Thymus (tissue), 11 donors: ENCODE measurements at regions not wholly inside any gene's neighbourhood (a gene's known extent, or its start where the extent isn't known, plus 50 kb on each side); places are given as distances from the start of the nearest gene placed in this dataset.

Experiments
- DNase-seq, 9 donors: peaks; one replicate each; pipeline ENCODE4 v3.0.0-alpha.2; 2013; ENCODE audit warnings: low spot score in 9 of 9, low read depth in 6 of 9, missing footprints in 1 of 9
- H3K27ac ChIP-seq, 2 donors: one replicate each; pipeline ENCODE4 v1.5.1; 2013; ENCODE audit warnings: control low read depth in 1 of 2, low read depth in 1 of 2, low read length in 1 of 2, mild to moderate bottlenecking in 1 of 2, moderate library complexity in 1 of 2
- H3K27me3 ChIP-seq, 2 donors: one replicate each; pipeline ENCODE4 v1.5.1; 2013; ENCODE audit warnings: low read length in 1 of 2; ENCODE audit not compliant: control insufficient read depth in 2 of 2, insufficient read depth in 1 of 2
- H3K36me3 ChIP-seq, 2 donors: one replicate each; pipeline ENCODE4 v1.5.1; 2013; ENCODE audit warnings: low read length in 1 of 2, mild to moderate bottlenecking in 1 of 2, moderate library complexity in 1 of 2; ENCODE audit not compliant: control insufficient read depth in 2 of 2, insufficient read depth in 2 of 2
- H3K4me1 ChIP-seq, 2 donors: one replicate each; pipeline ENCODE4 v1.5.1; 2013; ENCODE audit warnings: low read length in 2 of 2; ENCODE audit not compliant: control insufficient read depth in 2 of 2, insufficient read depth in 2 of 2
- H3K4me3 ChIP-seq, 2 donors: one replicate each; pipeline ENCODE4 v1.5.1; 2013; ENCODE audit warnings: low read length in 2 of 2, control low read depth in 1 of 2, mild to moderate bottlenecking in 1 of 2
- H3K9me3 ChIP-seq, 2 donors: one replicate each; pipeline ENCODE4 v1.5.1; 2013; ENCODE audit warnings: low read length in 1 of 2, mild to moderate bottlenecking in 1 of 2; ENCODE audit not compliant: control insufficient read depth in 2 of 2, insufficient read depth in 1 of 2
- WGBS: extraction: QIAGEN DNeasy Blood & Tissue Kit; methylation state at CpG from one replicate; pipeline ENCODE4 v1.1.7; 2013; 5-methylcytosine and 5-hydroxymethylcytosine counted together
- donor health status: healthy.

DNA sequence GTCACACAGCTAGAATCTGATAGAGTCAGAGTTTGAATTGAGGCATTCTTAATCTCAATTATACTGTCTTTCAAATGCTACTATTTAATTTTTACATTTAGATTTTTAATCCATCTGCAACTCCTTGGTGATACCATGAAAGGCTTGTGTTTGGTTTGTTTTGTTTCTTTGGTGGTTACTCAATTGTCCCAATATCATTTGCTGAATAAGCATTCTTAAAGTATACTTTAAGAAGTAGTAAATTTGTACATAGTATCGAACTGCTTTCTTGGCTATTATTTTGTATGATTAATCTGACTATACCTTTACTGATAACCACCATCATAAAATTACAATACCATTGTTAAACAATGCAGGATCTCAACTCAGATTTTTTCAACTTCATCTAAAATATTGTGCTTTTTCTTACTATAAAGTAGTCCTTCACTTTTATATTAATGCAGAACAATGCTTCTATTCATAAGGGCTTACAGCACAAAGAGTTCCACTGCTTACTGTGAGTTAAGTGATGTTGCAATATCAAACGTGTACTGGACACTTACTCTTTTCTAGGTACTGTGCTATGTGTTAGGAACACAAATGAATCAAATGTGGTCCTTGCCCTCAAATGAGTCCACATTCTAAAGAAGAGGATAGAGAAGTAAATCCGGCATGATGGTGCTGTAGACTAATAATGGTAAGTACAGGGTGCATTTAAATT, 111.2 kb upstream of the GRIA3 start:
- no peak for DNase-seq
- H3K27me3 ChIP-seq: no peaks in the 10 kb centered on the region
- H3K4me3 ChIP-seq: no peak overlapping the region
- no peaks in the 10 kb centered on the region for H3K4me1 ChIP-seq
- no peaks in the 10 kb centered on the region for H3K9me3 ChIP-seq
- 96% methylated on average over 3 of the region's 3 CpGs for WGBS
- H3K36me3 ChIP-seq: no peaks in the 10 kb centered on the region
- no peak overlapping the region for H3K27ac ChIP-seq

DNA sequence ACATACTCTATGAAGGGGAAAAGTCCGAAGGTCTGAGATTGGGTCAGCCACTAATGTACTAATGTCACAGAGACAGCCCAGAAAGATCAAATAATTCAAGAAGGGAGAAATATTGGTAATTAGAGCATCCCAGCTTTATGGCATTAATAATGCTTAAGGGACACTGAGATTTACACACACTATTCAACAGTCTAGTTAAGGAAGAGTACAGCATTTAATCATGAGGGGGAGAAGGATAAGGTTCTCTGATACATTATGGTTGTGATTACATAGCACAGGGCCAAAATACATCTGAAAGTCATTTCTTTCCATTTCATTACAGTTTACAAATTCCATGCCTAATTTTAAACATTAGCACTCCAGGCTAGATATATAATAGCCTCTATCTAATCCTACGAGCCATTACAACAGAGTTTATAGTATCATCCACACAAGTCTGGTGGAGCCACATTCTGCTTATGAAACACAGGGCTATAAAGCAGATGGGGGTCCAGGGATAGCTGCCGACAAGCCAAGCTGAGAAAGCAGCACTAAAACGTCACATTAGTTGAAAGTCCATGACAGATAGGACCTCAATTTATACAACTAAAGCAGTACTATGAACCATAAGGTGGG, 108.0 kb upstream of the GRIA3 start:
- 74% methylated on average over 4 of the region's 4 CpGs for WGBS
- H3K4me3 ChIP-seq: no peak overlapping the region
- no peaks in the 10 kb centered on the region for H3K4me1 ChIP-seq
- DNase-seq: no peak
- H3K9me3 ChIP-seq: no peaks in the 10 kb centered on the region
- H3K36me3 ChIP-seq: no peaks in the 10 kb centered on the region
- H3K27ac ChIP-seq: no peak overlapping the region
- no peaks in the 10 kb centered on the region for H3K27me3 ChIP-seq

DNA sequence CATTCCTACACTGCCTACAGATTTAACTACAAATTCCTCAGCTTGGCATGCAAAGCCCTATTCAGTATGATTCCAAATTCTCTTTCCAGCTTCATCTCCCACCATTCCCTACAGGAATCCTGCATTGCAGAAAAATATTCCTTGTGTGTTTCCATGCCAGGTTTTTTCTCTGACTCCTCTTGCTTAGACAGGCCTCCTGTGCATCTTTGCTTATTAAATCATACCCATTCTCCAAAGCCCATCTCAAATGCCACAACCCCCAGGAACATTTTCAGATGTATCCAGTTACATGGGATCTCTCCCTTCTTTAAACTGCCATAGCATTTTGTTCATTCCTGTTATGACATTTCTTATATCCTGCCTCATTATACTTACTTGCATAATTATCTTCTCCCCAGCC, 106.4 kb upstream of the GRIA3 start:
- Histone ChIP-seq H3K27me3 (no peaks in the 10 kb centered on the region), H3K4me1 (no peaks in the 10 kb centered on the region), H3K4me3 (no peak overlapping the region), H3K27ac (no peak overlapping the region), H3K36me3 (no peaks in the 10 kb centered on the region), H3K9me3 (no peaks in the 10 kb centered on the region)
- no peak for DNase-seq

DNA sequence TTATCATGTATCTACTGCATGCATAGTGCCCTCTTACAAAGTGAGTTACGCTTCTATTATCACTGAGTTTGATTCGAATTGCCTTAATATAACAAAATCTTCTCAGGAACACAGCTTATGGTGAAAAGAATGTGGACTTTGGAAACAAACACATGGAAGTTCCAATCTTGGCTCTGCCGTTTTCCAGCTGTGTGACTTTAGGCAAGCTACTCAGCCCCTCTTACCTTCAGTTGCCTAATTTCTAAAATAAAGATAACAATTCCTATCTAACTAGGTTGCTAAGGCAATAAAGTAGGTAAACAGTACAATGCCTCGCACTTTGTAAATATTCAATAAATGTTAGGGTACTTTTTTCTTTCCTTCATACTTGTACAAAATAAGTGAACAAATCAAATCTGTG, 104.0 kb upstream of the GRIA3 start:
- H3K27me3 ChIP-seq: no peaks in the 10 kb centered on the region
- H3K27ac ChIP-seq: no peak overlapping the region
- no peak overlapping the region for H3K4me3 ChIP-seq
- no peaks in the 10 kb centered on the region for H3K9me3 ChIP-seq
- 92% methylated on average over 4 of the region's 4 CpGs for WGBS
- no peak for DNase-seq
- no peaks in the 10 kb centered on the region for H3K4me1 ChIP-seq
- H3K36me3 ChIP-seq: no peaks in the 10 kb centered on the region

DNA sequence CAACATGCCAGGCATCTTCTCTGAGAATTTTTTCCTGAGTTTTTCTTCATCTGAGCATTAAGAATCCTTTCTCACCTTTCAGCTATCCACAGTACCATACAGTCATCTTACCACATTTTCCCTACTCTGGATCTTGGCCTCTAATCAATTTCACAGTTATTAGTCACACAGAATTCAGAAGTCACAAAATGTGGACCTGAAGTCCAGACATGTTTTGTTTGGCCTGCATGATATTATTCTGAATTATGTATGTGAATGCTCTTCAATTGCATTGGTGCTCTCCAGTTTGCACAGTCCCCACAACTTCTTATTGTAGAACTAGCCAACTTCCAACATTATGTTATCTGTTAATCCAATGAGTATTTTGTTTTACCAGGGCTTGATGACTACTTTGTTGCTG, 102.3 kb upstream of the GRIA3 start:
- Histone ChIP-seq H3K9me3 (no peaks in the 10 kb centered on the region), H3K4me3 (no peak overlapping the region), H3K27ac (no peak overlapping the region), H3K4me1 (no peaks in the 10 kb centered on the region), H3K36me3 (no peaks in the 10 kb centered on the region), H3K27me3 (no peaks in the 10 kb centered on the region)
- DNase-seq: no peak

DNA sequence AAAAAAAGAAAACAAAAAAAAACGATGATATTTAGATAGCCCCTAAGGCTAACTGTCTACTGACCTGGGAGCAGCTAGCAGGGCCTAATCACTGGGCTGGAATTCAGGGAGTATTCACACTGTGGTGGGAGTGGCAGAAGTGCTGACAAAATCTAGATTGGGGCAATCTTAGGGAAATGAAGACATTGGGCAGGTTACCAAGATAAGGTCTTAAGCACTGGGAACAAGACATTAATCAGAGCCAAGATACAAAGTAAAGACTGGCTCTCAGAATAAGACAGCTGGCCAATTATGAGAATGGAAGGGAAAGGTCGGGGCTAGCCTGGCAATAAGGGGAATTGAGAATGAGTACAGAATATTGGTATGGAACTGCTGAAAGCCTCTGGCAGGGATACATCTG, 100.2 kb upstream of the GRIA3 start:
- H3K4me3 ChIP-seq: no peak overlapping the region
- H3K27me3 ChIP-seq: no peaks in the 10 kb centered on the region
- no peaks in the 10 kb centered on the region for H3K9me3 ChIP-seq
- DNase-seq: no peak
- no peaks in the 10 kb centered on the region for H3K4me1 ChIP-seq
- H3K27ac ChIP-seq: no peak overlapping the region
- WGBS: 68% methylated on average over 2 of the region's 2 CpGs
- H3K36me3 ChIP-seq: no peaks in the 10 kb centered on the region

DNA sequence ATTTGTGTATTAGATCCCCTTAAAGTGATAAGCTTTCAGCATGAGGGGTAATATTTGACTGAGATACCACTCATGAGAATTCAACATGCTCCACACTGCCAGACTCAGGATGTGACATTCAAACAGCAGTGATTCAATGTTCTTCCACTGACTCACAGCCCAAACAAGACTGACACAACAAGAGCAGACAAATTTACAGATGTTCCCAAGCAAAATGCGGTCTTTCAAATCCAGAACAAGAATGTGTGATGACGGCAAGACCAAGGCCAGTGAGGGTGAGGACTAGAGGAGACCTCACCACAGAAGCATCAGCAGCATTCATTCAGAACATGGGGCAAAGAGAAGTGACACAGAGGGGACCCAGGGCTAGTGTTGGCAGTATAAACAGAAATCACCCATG, 99.3 kb upstream of the GRIA3 start:
- 91% methylated on average over 2 of the region's 2 CpGs for WGBS
- H3K4me1 ChIP-seq: no peaks in the 10 kb centered on the region
- no peak overlapping the region for H3K27ac ChIP-seq
- no peak for DNase-seq
- H3K9me3 ChIP-seq: no peaks in the 10 kb centered on the region
- H3K27me3 ChIP-seq: no peaks in the 10 kb centered on the region
- H3K36me3 ChIP-seq: no peaks in the 10 kb centered on the region
- H3K4me3 ChIP-seq: no peak overlapping the region

DNA sequence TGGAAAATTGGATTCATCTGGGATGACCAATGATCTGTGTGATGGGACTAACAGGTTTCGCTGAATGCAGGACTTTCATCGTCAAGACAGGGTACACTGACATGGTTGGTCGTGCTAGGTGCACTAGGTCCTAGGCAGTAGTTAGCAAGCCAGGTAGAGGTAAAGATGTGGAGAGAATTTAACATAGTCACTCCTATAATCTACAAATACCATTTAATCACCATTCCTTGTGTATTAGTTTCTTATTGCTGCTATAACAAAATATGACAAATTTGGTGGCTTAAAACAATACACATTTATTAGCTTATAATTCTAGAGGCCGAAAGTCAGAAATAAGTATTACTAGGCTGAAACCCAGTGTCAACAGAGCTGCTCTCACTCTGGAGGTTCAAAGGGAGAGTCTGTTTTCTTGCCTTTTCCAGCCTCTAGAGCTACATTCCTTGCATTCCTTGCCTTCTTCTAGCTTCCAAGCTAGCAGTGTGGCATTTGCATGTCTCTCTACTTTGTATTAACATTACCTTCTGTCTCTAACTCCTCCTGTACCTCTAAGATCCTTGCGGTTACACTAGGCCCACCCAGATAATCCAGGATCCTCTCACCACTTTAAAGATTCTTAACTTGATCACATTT, 98.7 kb upstream of the GRIA3 start:
- no peak overlapping the region for H3K4me3 ChIP-seq
- H3K9me3 ChIP-seq: no peaks in the 10 kb centered on the region
- no peaks in the 10 kb centered on the region for H3K4me1 ChIP-seq
- H3K36me3 ChIP-seq: no peaks in the 10 kb centered on the region
- DNase-seq: no peak
- WGBS: 91% methylated on average over 5 of the region's 5 CpGs
- no peak overlapping the region for H3K27ac ChIP-seq
- H3K27me3 ChIP-seq: no peaks in the 10 kb centered on the region

DNA sequence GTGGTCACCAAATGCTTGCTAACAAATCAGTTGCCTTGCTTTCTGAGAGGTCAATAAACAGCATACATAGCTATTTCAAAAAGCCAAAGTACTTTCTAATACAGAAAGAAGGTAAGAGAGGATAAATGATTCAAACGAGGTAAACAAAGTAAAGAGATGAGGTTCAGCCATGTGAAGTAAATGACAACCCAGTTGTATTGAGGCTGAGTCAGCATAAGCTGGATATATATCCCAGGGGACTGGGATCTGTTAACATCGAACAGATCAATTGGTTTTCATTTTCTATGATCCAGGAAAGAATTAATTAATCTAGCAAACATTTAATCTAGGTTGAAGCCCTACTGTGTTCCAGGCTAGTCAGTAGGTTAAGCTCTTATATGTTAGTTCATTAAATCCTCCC, 97.3 kb upstream of the GRIA3 start:
- DNase-seq: no peak
- H3K9me3 ChIP-seq: no peaks in the 10 kb centered on the region
- no peaks in the 10 kb centered on the region for H3K4me1 ChIP-seq
- H3K27me3 ChIP-seq: no peaks in the 10 kb centered on the region
- WGBS: 86% methylated on average over 2 of the region's 2 CpGs
- H3K4me3 ChIP-seq: no peak overlapping the region
- H3K36me3 ChIP-seq: no peaks in the 10 kb centered on the region
- H3K27ac ChIP-seq: no peak overlapping the region
